ENCODE measurements at regions not wholly inside any gene's neighbourhood (a gene's known extent, or its start where the extent isn't known, plus 50 kb on each side); places are given as distances from the start of the nearest gene placed in this dataset.
"Not testable (repeated sequence)": the region's sequence is repeated elsewhere in the genome, so short reads cannot be mapped to it uniquely, and the experiment has no call there.

DNA sequence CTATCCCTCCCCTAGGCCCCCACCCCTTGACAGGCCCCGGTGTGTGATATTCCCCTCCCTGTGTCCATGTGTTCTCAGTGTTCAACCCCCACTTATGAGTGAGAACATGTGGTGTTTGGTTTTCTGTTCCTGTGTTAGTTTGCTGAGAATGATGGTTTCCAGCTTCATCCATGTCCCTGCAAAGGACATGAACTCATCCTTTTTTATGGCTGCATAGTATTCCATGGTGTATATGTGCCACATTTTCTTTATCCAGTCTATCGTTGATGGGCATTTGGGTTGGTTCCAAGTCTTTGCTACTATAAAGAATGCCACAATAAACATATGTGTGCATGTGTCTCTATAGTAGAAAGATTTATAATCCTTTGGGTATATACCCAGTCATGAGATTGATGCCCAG is 55.3 kb upstream of the PDZD8 start:
- ChIA-PET CTCF (interaction anchor here (0.7 to 6.4 kb wide), 23 partner anchors 7 to 1028 kb away, joined by 3 to 65 read pairs (median 5); no protein-coding TSS in a partner anchor), RAD21 (ENCODE audit: unreplicated experiment) (interaction anchor here (1.1 to 2.6 kb wide), 9 partner anchors 12 to 1029 kb away, joined by 3 to 15 read pairs (median 5); no protein-coding TSS in a partner anchor), POLR2A (interaction anchor here (0.5 to 1.1 kb wide), 3 partner anchors 10 to 40 kb away, joined by 3 read pairs; no protein-coding TSS in a partner anchor), SMC1A (ENCODE audit: uncharacterized antibody, unreplicated experiment) (interaction anchor here (0.9 to 3.4 kb wide), 17 partner anchors 9 to 111 kb away, joined by 3 to 19 read pairs (median 4); no protein-coding TSS in a partner anchor)
- H3K4me2 ChIP-seq (ENCODE audit: control insufficient read depth, insufficient read depth); H3K9ac ChIP-seq (ENCODE audit: control insufficient read depth, insufficient read depth, low read length); H3K9me3 ChIP-seq (replicated peaks; ENCODE audit: control insufficient read depth, insufficient read depth, low read length); ATAC-seq; H4K20me1 ChIP-seq (ENCODE audit: control insufficient read depth, insufficient read depth); FAIRE-seq; H3K79me2 ChIP-seq (ENCODE audit: control insufficient read depth, insufficient read depth, low read length); BruUV-seq (replicated peaks); H3K27ac ChIP-seq (ENCODE audit: control insufficient read depth, insufficient read depth); H3K36me3 ChIP-seq (ENCODE audit: control insufficient read depth in 2 of 2, insufficient read depth in 2 of 2, low read length in 1 of 2); intact Hi-C loops (cut with micrococcal nuclease; ENCODE audit: unreplicated experiment); H2AFZ ChIP-seq (ENCODE audit: control insufficient read depth, low read depth, low read length); H3K4me3 ChIP-seq; DNase-seq (ENCODE audit: low read depth, low spot score); H3K4me1 ChIP-seq (ENCODE audit: control insufficient read depth, insufficient read depth, low read length); in situ Hi-C loops (cut with MboI); H3K27me3 ChIP-seq (replicated peaks in 1 of 2; ENCODE audit: control insufficient read depth in 2 of 2, insufficient read depth in 2 of 2, low read length in 1 of 2): not testable (repeated sequence)
- 33% methylated on average over 2 of the region's 2 CpGs for WGBS (ENCODE audit: insufficient coverage, insufficient replicate concordance, low lambda C conversion rate, missing lambda C conversion rate)

GRCh38 chr10:117429643-117430265 is 54.5 kb upstream of the PDZD8 start:
- Histone ChIP-seq H3K4me2 (ENCODE audit: control insufficient read depth, insufficient read depth) (no peak overlapping the region), H3K36me3 (ENCODE audit: control insufficient read depth in 2 of 2, insufficient read depth in 2 of 2, low read length in 1 of 2) (no peaks in the 10 kb centered on the region), H3K4me1 (ENCODE audit: control insufficient read depth, insufficient read depth, low read length) (no peaks in the 10 kb centered on the region), H3K27ac (ENCODE audit: control insufficient read depth, insufficient read depth) (no peak overlapping the region), H3K79me2 (ENCODE audit: control insufficient read depth, insufficient read depth, low read length) (no peaks in the 10 kb centered on the region), H3K4me3 (no peak overlapping the region), H4K20me1 (ENCODE audit: control insufficient read depth, insufficient read depth) (no peaks in the 10 kb centered on the region), H2AFZ (ENCODE audit: control insufficient read depth, low read depth, low read length) (no peak overlapping the region), H3K9me3 (replicated peaks; ENCODE audit: control insufficient read depth, insufficient read depth, low read length) (no peaks in the 10 kb centered on the region), H3K27me3 (replicated peaks in 1 of 2; ENCODE audit: control insufficient read depth in 2 of 2, insufficient read depth in 2 of 2, low read length in 1 of 2) (no peaks in the 10 kb centered on the region; a peak in 2 of 4 replicates), H3K9ac (ENCODE audit: control insufficient read depth, insufficient read depth, low read length) (no peak overlapping the region)
- in situ Hi-C loops (cut with MboI) (no loop called here), intact Hi-C loops (cut with micrococcal nuclease; ENCODE audit: unreplicated experiment) (no loop called here)
- SMC1A ChIA-PET (ENCODE audit: uncharacterized antibody, unreplicated experiment), result interaction anchor here (1.0 to 3.4 kb wide), 13 partner anchors 9 to 213 kb away, joined by 3 to 19 read pairs (median 6); no protein-coding TSS in a partner anchor
- no peak for TF ChIP-seq RAD21 (IDR thresholded peaks at IDR 0.05; ENCODE audit: insufficient read depth, low read depth, low read length)
- no peak for TF ChIP-seq KLF5 (IDR thresholded peaks at IDR 0.05; ENCODE audit: partially characterized antibody)
- TF ChIP-seq, protein P1, sequence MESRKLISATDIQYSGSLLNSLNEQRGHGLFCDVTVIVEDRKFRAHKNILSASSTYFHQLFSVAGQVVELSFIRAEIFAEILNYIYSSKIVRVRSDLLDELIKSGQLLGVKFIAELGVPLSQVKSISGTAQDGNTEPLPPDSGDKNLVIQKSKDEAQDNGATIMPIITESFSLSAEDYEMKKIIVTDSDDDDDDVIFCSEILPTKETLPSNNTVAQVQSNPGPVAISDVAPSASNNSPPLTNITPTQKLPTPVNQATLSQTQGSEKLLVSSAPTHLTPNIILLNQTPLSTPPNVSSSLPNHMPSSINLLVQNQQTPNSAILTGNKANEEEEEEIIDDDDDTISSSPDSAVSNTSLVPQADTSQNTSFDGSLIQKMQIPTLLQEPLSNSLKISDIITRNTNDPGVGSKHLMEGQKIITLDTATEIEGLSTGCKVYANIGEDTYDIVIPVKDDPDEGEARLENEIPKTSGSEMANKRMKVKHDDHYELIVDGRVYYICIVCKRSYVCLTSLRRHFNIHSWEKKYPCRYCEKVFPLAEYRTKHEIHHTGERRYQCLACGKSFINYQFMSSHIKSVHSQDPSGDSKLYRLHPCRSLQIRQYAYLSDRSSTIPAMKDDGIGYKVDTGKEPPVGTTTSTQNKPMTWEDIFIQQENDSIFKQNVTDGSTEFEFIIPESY (IDR thresholded peaks at IDR 0.05), result no peak
- no peak for TF ChIP-seq TAF1 (IDR thresholded peaks at IDR 0.05; ENCODE audit: borderline replicate concordance, low read depth, low read length)
- no peak for TF ChIP-seq ATF2 (IDR thresholded peaks at IDR 0.05; ENCODE audit: low read length)
- no peak for TF ChIP-seq ZNF24 (IDR thresholded peaks at IDR 0.05)
- no peak for TF ChIP-seq ETV6 (conservative IDR thresholded peaks at IDR 0.05 in 1 of 2, IDR thresholded peaks at IDR 0.05 in 1 of 2; ENCODE audit: borderline replicate concordance in 1 of 2, low read depth in 1 of 2)
- no peak for TF ChIP-seq NR2C2 (IDR thresholded peaks at IDR 0.05; ENCODE audit: borderline replicate concordance, control insufficient read depth, insufficient read length, low read depth)
- no peak for TF ChIP-seq FOXM1 (IDR thresholded peaks at IDR 0.05; ENCODE audit: low read depth, low read length)
- RAD21 ChIA-PET (ENCODE audit: unreplicated experiment), result interaction anchor here (1.0 to 2.9 kb wide), 4 partner anchors 13 to 815 kb away, joined by 3 to 12 read pairs (median 6); no protein-coding TSS in a partner anchor
- DNase-seq (ENCODE audit: low read depth, low spot score) (no peak), FAIRE-seq (no peak), ATAC-seq (no peak)
- BruUV-seq (replicated peaks), result no TSS peak
- WGBS (ENCODE audit: insufficient coverage, insufficient replicate concordance, low lambda C conversion rate, missing lambda C conversion rate), result 0% methylated on average over 2 of the region's 2 CpGs
- POLR2A ChIA-PET, result interaction anchor here (0.5 to 1.1 kb wide), 3 partner anchors 10 to 91 kb away, joined by 3 read pairs; no protein-coding TSS in a partner anchor
- CTCF ChIA-PET, result interaction anchor here (0.7 to 6.4 kb wide), 15 partner anchors 8 to 1029 kb away, joined by 3 to 65 read pairs (median 5); no protein-coding TSS in a partner anchor
